H9 (cell line): ENCODE measurements at regions not wholly inside any gene's neighbourhood (a gene's known extent, or its start where the extent isn't known, plus 50 kb on each side); places are given as distances from the start of the nearest gene placed in this dataset.

ENCODE experiments used
- DNase-seq: peaks from one replicate; pipeline ENCODE4 v3.0.0-alpha.2; 2017
- H2AFZ ChIP-seq: one replicate; pipeline ENCODE4 v1.6.1; 2013; ENCODE audit warnings: mild to moderate bottlenecking, low read length, control low read depth, moderate library complexity
- H2AK5ac ChIP-seq: 2 replicates; pipeline ENCODE4 v1.6.1; 2013; ENCODE audit warnings: low read length, control low read depth, mixed read lengths; ENCODE audit not compliant: insufficient read length
- H2BK120ac ChIP-seq: one replicate; pipeline ENCODE4 v1.6.1; 2013; ENCODE audit warnings: low read depth, mild to moderate bottlenecking, low read length, control low read depth, inconsistent platforms; ENCODE audit not compliant: poor library complexity, severe bottlenecking
- H2BK12ac ChIP-seq: 2 replicates; pipeline ENCODE4 v1.6.1; 2013; ENCODE audit warnings: low read length, control low read depth, mixed read lengths, low read depth; ENCODE audit not compliant: insufficient read length
- H2BK15ac ChIP-seq: 2 replicates; pipeline ENCODE4 v1.6.1; 2013; ENCODE audit warnings: low read depth, low read length, control low read depth
- H2BK20ac ChIP-seq: one replicate; pipeline ENCODE4 v1.6.1; 2013; ENCODE audit warnings: low read depth, mild to moderate bottlenecking, low read length, control low read depth, inconsistent platforms; ENCODE audit not compliant: poor library complexity, severe bottlenecking
- H2BK5ac ChIP-seq: 2 replicates; pipeline ENCODE4 v1.6.1; 2013; ENCODE audit warnings: low read length, control low read depth, mixed read lengths; ENCODE audit not compliant: insufficient read length
- H3K14ac ChIP-seq: 2 replicates; pipeline ENCODE4 v1.6.1; 2013; ENCODE audit warnings: low read length, control low read depth; ENCODE audit not compliant: insufficient read depth
- H3K18ac ChIP-seq: 2 replicates; pipeline ENCODE4 v1.6.1; 2013; ENCODE audit warnings: low read depth, mild to moderate bottlenecking, mixed read lengths, low read length, control low read depth; ENCODE audit not compliant: insufficient read length
- H3K23ac ChIP-seq: 2 replicates; pipeline ENCODE4 v1.6.1; 2013; ENCODE audit warnings: low read length, control low read depth, mixed read lengths, low read depth; ENCODE audit not compliant: insufficient read length
- H3K23me2 ChIP-seq: 2 replicates; pipeline ENCODE4 v1.6.1; 2013; ENCODE audit warnings: low read depth, mild to moderate bottlenecking, mixed read lengths, low read length, control low read depth; ENCODE audit not compliant: insufficient read length, poor library complexity, severe bottlenecking
- H3K27ac ChIP-seq: 2 replicates; pipeline ENCODE4 v1.5.1; 2013; ENCODE audit warnings: low read length, control low read depth, mixed read lengths, low read depth; ENCODE audit not compliant: insufficient read length
- H3K27me3 ChIP-seq: 2 replicates; pipeline ENCODE4 v1.6.1; 2013; ENCODE audit warnings: low read length, control low read depth, inconsistent platforms; ENCODE audit not compliant: insufficient read depth
- H3K4ac ChIP-seq: 2 replicates; pipeline ENCODE4 v1.6.1; 2013; ENCODE audit warnings: low read depth, mild to moderate bottlenecking, control low read depth, inconsistent platforms, low read length, moderate library complexity
- H3K4me1 ChIP-seq: 2 replicates; pipeline ENCODE4 v1.6.1; 2013; ENCODE audit warnings: low read length, control low read depth, inconsistent platforms; ENCODE audit not compliant: insufficient read depth
- H3K4me2 ChIP-seq: 2 replicates; pipeline ENCODE4 v1.6.1; 2013; ENCODE audit warnings: low read length, control low read depth, mixed read lengths; ENCODE audit not compliant: insufficient read length, insufficient read depth
- H3K56ac ChIP-seq: 2 replicates; pipeline ENCODE4 v1.6.1; 2013; ENCODE audit warnings: low read depth, mild to moderate bottlenecking, mixed read lengths, low read length, control low read depth; ENCODE audit not compliant: insufficient read length
- H3K79me1 ChIP-seq: 2 replicates; pipeline ENCODE4 v1.6.1; 2013; ENCODE audit warnings: low read depth, mild to moderate bottlenecking, moderate library complexity, low read length, control low read depth, inconsistent platforms; ENCODE audit not compliant: insufficient read depth, poor library complexity, severe bottlenecking
- H3K79me2 ChIP-seq: 2 replicates; pipeline ENCODE4 v1.6.1; 2013; ENCODE audit warnings: low read length, control low read depth, inconsistent platforms; ENCODE audit not compliant: insufficient read depth
- H3K9ac ChIP-seq: 2 replicates; pipeline ENCODE4 v1.6.1; 2013; ENCODE audit warnings: low read length, control low read depth, mixed read lengths; ENCODE audit not compliant: insufficient read length; ENCODE audit errors: extremely low read depth
- H3K9me3 ChIP-seq: one replicate; pipeline ENCODE4 v1.6.1; 2013; ENCODE audit warnings: low read depth, low read length, inconsistent platforms; ENCODE audit not compliant: control insufficient read depth
- H3T11ph ChIP-seq: one replicate; pipeline ENCODE4 v1.6.1; 2013; ENCODE audit warnings: mild to moderate bottlenecking, low read length, control low read depth, inconsistent platforms
- H4K20me1 ChIP-seq: one replicate; pipeline ENCODE4 v1.6.1; 2013; ENCODE audit not compliant: control insufficient read depth, insufficient read length, insufficient read depth
- H4K5ac ChIP-seq: 2 replicates; pipeline ENCODE4 v1.6.1; 2013; ENCODE audit warnings: low read depth, mild to moderate bottlenecking, mixed read lengths, low read length, control low read depth; ENCODE audit not compliant: insufficient read length
- H4K8ac ChIP-seq: replicated peaks from 2 replicates; pipeline ENCODE4 v1.6.1; 2013; ENCODE audit warnings: low read length, control low read depth, mixed read lengths, low read depth; ENCODE audit not compliant: insufficient read length
- H4K91ac ChIP-seq: 2 replicates; pipeline ENCODE4 v1.6.1; 2013; ENCODE audit warnings: low read depth, mild to moderate bottlenecking, moderate library complexity, mixed read lengths, low read length, control low read depth; ENCODE audit not compliant: insufficient read length
- H3K27ac Mint-ChIP-seq, 3 experiments: 2 replicates in 2 of 3; 3 replicates in 1 of 3; pipeline ENCODE4 v1.8.0; 2020 to 2021; ENCODE audit warnings: mixed read lengths in 3 of 3, mild to moderate bottlenecking in 1 of 3, moderate library complexity in 1 of 3
- H3K27me3 Mint-ChIP-seq: 2 replicates; pipeline ENCODE4 v1.8.0; 2021; ENCODE audit warnings: low read depth, mild to moderate bottlenecking, moderate library complexity, mixed read lengths
- H3K36me3 Mint-ChIP-seq, 3 experiments: 2 replicates in 2 of 3; 3 replicates in 1 of 3; pipeline ENCODE4 v1.8.0; 2020 to 2021; ENCODE audit warnings: low read depth in 3 of 3, mixed read lengths in 3 of 3; ENCODE audit not compliant: insufficient read depth in 1 of 3
- H3K4me1 Mint-ChIP-seq, 2 experiments: 2 replicates each; pipeline ENCODE4 v1.8.0; 2020; ENCODE audit warnings: mixed read lengths in 2 of 2
- H3K4me3 Mint-ChIP-seq, 2 experiments: 2 replicates in 1 of 2; 3 replicates in 1 of 2; pipeline ENCODE4 v1.8.0; 2020 to 2021; ENCODE audit warnings: mild to moderate bottlenecking in 2 of 2, mixed read lengths in 2 of 2, moderate library complexity in 1 of 2
- H3K9me3 Mint-ChIP-seq, 2 experiments: 2 replicates in 1 of 2; 3 replicates in 1 of 2; pipeline ENCODE4 v1.8.0; 2020; ENCODE audit warnings: mild to moderate bottlenecking in 2 of 2, mixed read lengths in 2 of 2, moderate library complexity in 1 of 2
- WGBS: extraction: QIAGEN DNeasy Blood & Tissue Kit; methylation state at CpG from one replicate; pipeline ENCODE4 v1.1.7; 2013; ENCODE audit warnings: missing lambda C conversion rate, low lambda C conversion rate, mixed read lengths; ENCODE audit not compliant: insufficient read length; ENCODE audit errors: extremely low coverage; 5-methylcytosine and 5-hydroxymethylcytosine counted together
- TF ChIP-seq, protein P1 (sequence below): fragments of 200-600 bp; sonication (generic); conservative IDR thresholded peaks from 3 replicates; pipeline ENCODE4 v1.8.0; 2021; ENCODE audit warnings: antibody characterized with exemption, mild to moderate bottlenecking

DNA sequence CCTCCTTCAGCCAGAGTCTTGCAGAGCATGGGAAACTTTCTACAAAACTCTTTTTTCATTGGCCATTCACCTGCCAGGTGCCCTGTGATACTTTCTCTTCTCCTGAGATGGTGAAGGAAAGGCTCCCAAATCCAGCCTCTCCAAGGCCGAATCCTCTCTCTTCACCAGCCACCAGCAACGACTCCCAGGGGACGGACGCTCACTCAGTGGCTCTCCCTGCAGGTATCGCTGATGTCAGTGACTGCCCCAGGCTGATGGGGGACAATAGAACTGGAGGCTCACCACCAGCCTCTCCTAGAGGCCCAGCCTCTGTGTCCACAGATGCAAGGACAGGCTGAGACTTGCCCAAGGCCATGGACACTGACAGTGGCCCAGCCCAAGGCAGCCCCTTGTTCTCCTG, 204.1 kb downstream of the BCL11B start:
- no peak overlapping the region for H3K27ac Mint-ChIP-seq

More for the DNA sequence above, 204.1 kb downstream of the BCL11B start:
- H2AFZ ChIP-seq, result no peak overlapping the region
- no peak overlapping the region for H3K4me2 ChIP-seq
- no peak overlapping the region for H3K27ac ChIP-seq
- no peak overlapping the region for H2BK15ac ChIP-seq
- no peak overlapping the region for H4K5ac ChIP-seq
- no peak overlapping the region for H4K8ac ChIP-seq
- H3K9me3 ChIP-seq, result no peaks in the 10 kb centered on the region
- H2BK20ac ChIP-seq, result no peak overlapping the region
- H2BK12ac ChIP-seq, result no peak overlapping the region
- no peak overlapping the region for H3K14ac ChIP-seq
- no CpG with 5 or more reads among the region's 5 CpGs for WGBS
- no peaks in the 10 kb centered on the region for H3K79me2 ChIP-seq
- H3T11ph ChIP-seq, result no peak overlapping the region
- H3K4me1 ChIP-seq, result no peaks in the 10 kb centered on the region
- H3K9ac ChIP-seq, result no peak overlapping the region
- Mint-ChIP-seq H3K27me3 (no peaks in the 10 kb centered on the region), H3K4me3 (no peak overlapping the region), H3K36me3 (peaks cover 0 to 8% (median 0%) of the 10 kb centered on the region in 3 experiments; a peak in 2 of 7 replicates), H3K9me3 (peaks cover 0 to 9% of the 10 kb centered on the region in 2 experiments; a peak in 4 of 5 replicates), H3K4me1 (no peaks in the 10 kb centered on the region; a peak in 1 of 4 replicates)
- H3K56ac ChIP-seq, result no peak overlapping the region
- no peak overlapping the region for H2BK120ac ChIP-seq
- no peaks in the 10 kb centered on the region for H3K79me1 ChIP-seq
- DNase-seq, result peak; percentile 10
- H3K27me3 ChIP-seq, result no peaks in the 10 kb centered on the region
- no peaks in the 10 kb centered on the region for H3K23me2 ChIP-seq
- no peak overlapping the region for H2AK5ac ChIP-seq
- H4K20me1 ChIP-seq, result no peaks in the 10 kb centered on the region
- no peak overlapping the region for H2BK5ac ChIP-seq
- TF ChIP-seq, protein P1, sequence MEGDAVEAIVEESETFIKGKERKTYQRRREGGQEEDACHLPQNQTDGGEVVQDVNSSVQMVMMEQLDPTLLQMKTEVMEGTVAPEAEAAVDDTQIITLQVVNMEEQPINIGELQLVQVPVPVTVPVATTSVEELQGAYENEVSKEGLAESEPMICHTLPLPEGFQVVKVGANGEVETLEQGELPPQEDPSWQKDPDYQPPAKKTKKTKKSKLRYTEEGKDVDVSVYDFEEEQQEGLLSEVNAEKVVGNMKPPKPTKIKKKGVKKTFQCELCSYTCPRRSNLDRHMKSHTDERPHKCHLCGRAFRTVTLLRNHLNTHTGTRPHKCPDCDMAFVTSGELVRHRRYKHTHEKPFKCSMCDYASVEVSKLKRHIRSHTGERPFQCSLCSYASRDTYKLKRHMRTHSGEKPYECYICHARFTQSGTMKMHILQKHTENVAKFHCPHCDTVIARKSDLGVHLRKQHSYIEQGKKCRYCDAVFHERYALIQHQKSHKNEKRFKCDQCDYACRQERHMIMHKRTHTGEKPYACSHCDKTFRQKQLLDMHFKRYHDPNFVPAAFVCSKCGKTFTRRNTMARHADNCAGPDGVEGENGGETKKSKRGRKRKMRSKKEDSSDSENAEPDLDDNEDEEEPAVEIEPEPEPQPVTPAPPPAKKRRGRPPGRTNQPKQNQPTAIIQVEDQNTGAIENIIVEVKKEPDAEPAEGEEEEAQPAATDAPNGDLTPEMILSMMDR, result no peak
- no peak overlapping the region for H3K4ac ChIP-seq
- no peak overlapping the region for H4K91ac ChIP-seq
- no peak overlapping the region for H3K23ac ChIP-seq
- H3K18ac ChIP-seq, result no peak overlapping the region
